GM12878 (cell line): ENCODE measurements at regions not wholly inside any gene's neighbourhood (a gene's known extent, or its start where the extent isn't known, plus 50 kb on each side); places are given as distances from the start of the nearest gene placed in this dataset.
A peak's percentile ranks its signal among the peaks of the same experiment; 100 is the strongest.

Source experiments
- ATAC-seq: fragments of 200-7000 bp; cut with Tn5 transposase; 3 replicates; pipeline ENCODE4 v1.9.1; 2020; ENCODE audit warnings: mild to moderate bottlenecking, moderate library complexity
- BruUV-seq: library from RNA; stranded (reverse); fragments of 400-500 nt; replicated peaks from 2 replicates; lab custom pipeline; 2021; lab: Mats Ljungman, UMichigan
- CTCF ChIA-PET: fragments of 300-600 bp; sonication (Branson Sonifier 250); formaldehyde crosslinking; extraction: SDS; loops from one replicate; lab custom pipeline; 2021; ENCODE audit warnings: inconsistent platforms; lab: Yijun Ruan, JAX
- POLR2A ChIA-PET: fragments of 350-600 bp; formaldehyde crosslinking; extraction: SDS; loops from one replicate; lab custom pipeline; 2021; ENCODE audit warnings: inconsistent platforms; lab: Charles Lee
- RAD21 ChIA-PET: fragments of 300-600 bp; sonication (Branson Sonifier 250); formaldehyde crosslinking; loops from one replicate; lab custom pipeline; 2023; ENCODE audit warnings: antibody characterized with exemption; ENCODE audit not compliant: unreplicated experiment; lab: Charles Lee
- SMC1A ChIA-PET: fragments of 300-600 bp; sonication (Branson Sonifier 250); formaldehyde crosslinking; loops from one replicate; lab custom pipeline; 2023; ENCODE audit not compliant: unreplicated experiment, uncharacterized antibody; lab: Charles Lee
- DNase-seq: peaks from one replicate; pipeline ENCODE4 v3.0.0-alpha.2; 2011; ENCODE audit warnings: low read depth, low spot score
- FAIRE-seq: peaks from 3 replicates; lab custom pipeline; 2011; peaks lifted over from hg19 to GRCh38; lab: Jason Lieb, UNC
- H2AFZ ChIP-seq: 2 replicates; pipeline ENCODE4 v1.6.0; 2011; ENCODE audit warnings: low read depth, low read length, control low read depth; ENCODE audit not compliant: control insufficient read depth
- H3K27ac ChIP-seq: 2 replicates; pipeline ENCODE4 v1.5.1; 2011; ENCODE audit warnings: control low read depth; ENCODE audit not compliant: control insufficient read depth, insufficient read depth
- H3K27me3 ChIP-seq, 2 experiments: replicated peaks in 1 of 2; 2 replicates each; pipeline versions ENCODE4 v1.6.0 to v1.6.1; 2011; ENCODE audit warnings: low read length in 1 of 2; ENCODE audit not compliant: control insufficient read depth in 2 of 2, insufficient read depth in 2 of 2
- H3K36me3 ChIP-seq, 2 experiments: 2 replicates each; pipeline ENCODE4 v1.5.1; 2011; ENCODE audit warnings: low read length in 1 of 2; ENCODE audit not compliant: control insufficient read depth in 2 of 2, insufficient read depth in 2 of 2
- H3K4me1 ChIP-seq: 2 replicates; pipeline ENCODE4 v1.6.1; 2011; ENCODE audit warnings: mild to moderate bottlenecking, low read length, moderate library complexity, mixed read lengths; ENCODE audit not compliant: control insufficient read depth, insufficient read depth
- H3K4me2 ChIP-seq: 2 replicates; pipeline ENCODE4 v1.6.0; 2011; ENCODE audit warnings: control low read depth; ENCODE audit not compliant: control insufficient read depth, insufficient read depth
- H3K4me3 ChIP-seq: fragments of 200-600 bp; sonication (generic); 2 replicates; pipeline ENCODE4 v1.5.1; 2016
- H3K79me2 ChIP-seq: 2 replicates; pipeline ENCODE4 v1.6.0; 2011; ENCODE audit warnings: low read length; ENCODE audit not compliant: control insufficient read depth, insufficient read depth
- H3K9ac ChIP-seq: 2 replicates; pipeline ENCODE4 v1.8.0; 2011; ENCODE audit warnings: low read length, control low read depth, mixed read lengths; ENCODE audit not compliant: control insufficient read depth, insufficient read depth
- H3K9me3 ChIP-seq: replicated peaks from 3 replicates; pipeline ENCODE4 v1.5.1; 2011; ENCODE audit warnings: mild to moderate bottlenecking, low read length; ENCODE audit not compliant: control insufficient read depth, insufficient read depth
- H4K20me1 ChIP-seq: 2 replicates; pipeline ENCODE4 v1.6.0; 2011; ENCODE audit not compliant: control insufficient read depth, insufficient read depth
- CHD4 ChIP-seq: fragments of 200-600 bp; sonication (generic); IDR thresholded peaks from 2 replicates; pipeline ENCODE4 v1.6.1; 2016; ENCODE audit warnings: mild to moderate bottlenecking
- EED ChIP-seq: sonication (generic); IDR thresholded peaks from 2 replicates; pipeline ENCODE4 v1.6.1; 2016; ENCODE audit warnings: antibody characterized with exemption, low read depth
- PML ChIP-seq: IDR thresholded peaks from 2 replicates; pipeline ENCODE4 v1.6.1; 2012; ENCODE audit warnings: low read length, inconsistent platforms
- RAD21 ChIP-seq: IDR thresholded peaks from 2 replicates; pipeline ENCODE4 v1.6.1; 2011; ENCODE audit warnings: mild to moderate bottlenecking, low read depth, low read length, moderate library complexity; ENCODE audit not compliant: insufficient read depth
- RAD51 ChIP-seq: fragments of 450-650 bp; IDR thresholded peaks from 2 replicates; pipeline ENCODE4 v1.6.1; 2016; ENCODE audit warnings: moderate library complexity, mild to moderate bottlenecking, inconsistent platforms
- REST ChIP-seq: IDR thresholded peaks from 2 replicates; pipeline ENCODE4 v1.6.1; 2012; ENCODE audit warnings: mild to moderate bottlenecking, low read depth, low read length
- STAT1 ChIP-seq: fragments of 450-650 bp; conservative IDR thresholded peaks from 2 replicates; pipeline ENCODE4 v1.6.1; 2014; ENCODE audit warnings: antibody characterized with exemption, mild to moderate bottlenecking
- TCF3 ChIP-seq: IDR thresholded peaks from 2 replicates; pipeline ENCODE4 v1.6.1; 2012; ENCODE audit warnings: low read depth, mild to moderate bottlenecking, low read length, borderline replicate concordance; ENCODE audit not compliant: insufficient read depth
- ZNF24 ChIP-seq: fragments of 450-650 bp; IDR thresholded peaks from 2 replicates; pipeline ENCODE4 v1.6.1; 2017; ENCODE audit warnings: antibody characterized with exemption, mild to moderate bottlenecking
- WGBS: methylation state at CpG from one replicate; pipeline ENCODE4 v1.1.6; 2016; ENCODE audit warnings: low lambda C conversion rate; ENCODE audit not compliant: insufficient replicate concordance, insufficient coverage; ENCODE audit errors: missing lambda C conversion rate; 5-methylcytosine and 5-hydroxymethylcytosine counted together
- in situ Hi-C: fragments of 300-500 bp; cut with MboI; formaldehyde crosslinking; loops from 9 replicates; pipeline ENCODE4 v1.14.3; 2018; ENCODE audit warnings: mixed read lengths
- intact Hi-C: fragments of 100-400 bp; cut with micrococcal nuclease; formaldehyde crosslinking; loops from one replicate; pipeline ENCODE4 v1.14.2; 2022; ENCODE audit not compliant: unreplicated experiment

- TF ChIP-seq TCF3 (no peak), STAT1 (no peak), RAD21 (no peak), ZNF24 (no peak), REST (no peak), PML (no peak), CHD4 (no peak)
- TF ChIP-seq, all 136 proteins: peak for 0
Observed at GRCh38 chrX:36543499-36543898, 464.7 kb upstream of the FAM47C start (continued).

GRCh38 chrX:36562986-36563385, 445.2 kb upstream of the FAM47C start:
- no peak for FAIRE-seq
- Histone ChIP-seq H3K27me3 (no peaks in the 10 kb centered on the region), H3K4me2 (no peak overlapping the region), H3K4me3 (no peak overlapping the region), H2AFZ (no peak overlapping the region), H3K79me2 (no peaks in the 10 kb centered on the region), H4K20me1 (no peaks in the 10 kb centered on the region), H3K9ac (no peak overlapping the region), H3K4me1 (no peaks in the 10 kb centered on the region), H3K27ac (no peak overlapping the region), H3K36me3 (no peaks in the 10 kb centered on the region), H3K9me3 (no peaks in the 10 kb centered on the region)
- in situ Hi-C loops, result no loop called here
- intact Hi-C loops, result no loop called here
- no peak for DNase-seq
- ChIA-PET SMC1A (interaction anchor here (0.6 kb wide), 1 partner anchor 56 kb away, joined by 4 read pairs; no protein-coding TSS in a partner anchor), CTCF (no interaction called here), POLR2A (no interaction called here), RAD21 (no interaction called here)
- WGBS, result 3% methylated on average over 2 of the region's 2 CpGs
- no peak for ATAC-seq
- no peak for TF ChIP-seq EED
- TF ChIP-seq RAD51, result peak; percentile 57; the same call in 1 of the 2 replicates
- BruUV-seq, result no TSS peak
